PFSK-1 (cell line): ENCODE measurements at regions not wholly inside any gene's neighbourhood (a gene's known extent, or its start where the extent isn't known, plus 50 kb on each side); places are given as distances from the start of the nearest gene placed in this dataset.

Experiments used
- FOXP2 ChIP-seq: optimal IDR thresholded peaks from 2 replicates; pipeline ENCODE3; 2011; ENCODE audit warnings: borderline replicate concordance, control low read depth, inconsistent platforms; ENCODE audit not compliant: insufficient read depth; ENCODE audit errors: extremely low read length, extremely low read depth
- POLR2AphosphoS5 ChIP-seq: IDR thresholded peaks from 2 replicates; pipeline ENCODE4 v1.6.1; 2012; ENCODE audit warnings: low read depth, mild to moderate bottlenecking, control low read depth, low read length, moderate library complexity
- REST ChIP-seq, 2 experiments: IDR thresholded peaks; 2 replicates each; pipeline versions ENCODE4 v1.6.1 to v1.8.0; 2011 to 2012; ENCODE audit warnings: low read depth in 2 of 2, low read length in 2 of 2, control low read depth in 1 of 2, inconsistent platforms in 1 of 2, mild to moderate bottlenecking in 1 of 2, moderate library complexity in 1 of 2; ENCODE audit not compliant: insufficient read depth in 1 of 2
- SIN3A ChIP-seq: IDR thresholded peaks from 2 replicates; pipeline ENCODE4 v1.6.1; 2012; ENCODE audit warnings: mild to moderate bottlenecking, low read length, moderate library complexity, borderline replicate concordance; ENCODE audit not compliant: insufficient read depth
- TAF1 ChIP-seq: IDR thresholded peaks from 2 replicates; pipeline ENCODE4 v1.6.1; 2012; ENCODE audit warnings: low read length, control low read depth, borderline replicate concordance; ENCODE audit not compliant: insufficient read depth

DNA sequence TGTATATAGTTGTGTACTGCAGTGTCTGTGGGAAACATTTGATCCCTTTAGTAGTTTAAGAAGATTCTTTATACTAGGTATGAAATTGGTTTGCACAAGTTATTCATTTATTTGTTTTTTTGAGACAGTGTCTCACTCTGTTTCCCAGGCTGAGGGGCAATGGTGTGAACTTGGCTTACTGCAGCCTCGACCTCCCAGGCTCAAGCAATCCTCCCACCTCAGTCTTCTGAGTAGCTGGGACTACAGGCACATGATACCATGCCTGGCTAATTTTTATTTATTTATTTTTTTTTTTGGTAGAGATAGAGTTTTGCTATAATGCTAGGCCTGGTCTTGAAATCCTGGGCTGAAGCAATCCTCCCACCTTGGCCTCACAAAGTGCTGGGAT, 209.4 kb downstream of the RASSF9 start:
- TF ChIP-seq POLR2AphosphoS5 (no peak), TAF1 (no peak), FOXP2 (no peak), SIN3A (no peak), REST (IDR thresholded peaks at IDR 0.05; ENCODE audit: insufficient read depth in 1 of 2, low read depth in 2 of 2, low read length in 2 of 2) (no peak)

- no peak for TF ChIP-seq POLR2AphosphoS5
Measured at GRCh38 chr12:85627584-85627983, 208.6 kb downstream of the RASSF9 start.

DNA sequence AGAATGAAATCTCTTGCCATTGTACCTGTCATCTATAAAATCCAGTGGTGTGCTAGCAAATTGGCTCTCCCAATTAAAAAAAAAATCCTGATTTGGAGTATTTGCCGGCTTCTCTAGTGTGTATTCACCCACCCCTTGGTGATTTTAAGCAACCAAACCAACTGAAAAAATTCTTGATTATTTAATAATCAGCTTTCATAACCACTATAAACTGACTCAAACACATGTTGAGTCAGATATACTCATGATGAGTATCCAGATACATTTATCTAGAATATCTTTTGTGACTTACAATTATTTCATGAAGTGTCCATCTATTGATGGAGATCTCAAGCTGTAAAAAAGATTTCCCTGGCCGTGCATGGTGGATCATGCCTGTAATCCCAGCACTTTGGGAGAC, 205.4 kb downstream of the RASSF9 start:
- TF ChIP-seq TAF1: no peak
- TF ChIP-seq FOXP2: no peak
- TF ChIP-seq POLR2AphosphoS5: no peak
- TF ChIP-seq SIN3A: no peak
- TF ChIP-seq REST (IDR thresholded peaks at IDR 0.05; ENCODE audit: insufficient read depth in 1 of 2, low read depth in 2 of 2, low read length in 2 of 2): no peak

GRCh38 chr12:85632390-85632789, 203.8 kb downstream of the RASSF9 start:
- no peak for TF ChIP-seq POLR2AphosphoS5
- no peak for TF ChIP-seq SIN3A
- TF ChIP-seq TAF1: no peak
- no peak for TF ChIP-seq FOXP2
- TF ChIP-seq REST (IDR thresholded peaks at IDR 0.05; ENCODE audit: insufficient read depth in 1 of 2, low read depth in 2 of 2, low read length in 2 of 2): no peak

GRCh38 chr12:85633491-85633890, 202.7 kb downstream of the RASSF9 start:
- no peak for TF ChIP-seq REST (IDR thresholded peaks at IDR 0.05; ENCODE audit: insufficient read depth in 1 of 2, low read depth in 2 of 2, low read length in 2 of 2)
- TF ChIP-seq SIN3A: no peak
- no peak for TF ChIP-seq TAF1

DNA sequence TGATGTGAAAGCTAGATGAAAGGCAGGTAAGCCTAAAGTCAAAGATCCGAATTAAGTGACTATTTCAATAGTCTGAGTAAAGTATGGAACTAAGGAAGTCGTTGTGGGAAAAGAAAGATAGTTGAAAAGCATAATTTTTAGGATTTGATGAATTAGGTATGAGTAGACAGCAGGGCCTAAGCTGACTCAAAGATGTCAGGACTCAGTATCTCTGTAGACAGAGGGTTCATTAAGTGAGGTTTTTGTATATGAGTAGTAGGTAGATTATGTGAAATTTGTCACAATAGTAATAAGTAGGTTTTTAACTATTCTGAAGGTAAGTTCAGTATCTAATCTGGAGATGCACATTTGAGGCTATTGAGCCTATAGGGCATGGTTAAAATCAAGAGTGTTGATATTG, 196.4 kb downstream of the RASSF9 start:
- TF ChIP-seq POLR2AphosphoS5 (no peak), SIN3A (no peak), TAF1 (no peak), REST (IDR thresholded peaks at IDR 0.05; ENCODE audit: insufficient read depth in 1 of 2, low read depth in 2 of 2, low read length in 2 of 2) (no peak), FOXP2 (no peak)
